Thyroid gland (tissue), 4 donors: ENCODE measurements at regions not wholly inside any gene's neighbourhood (a gene's known extent, or its start where the extent isn't known, plus 50 kb on each side); places are given as distances from the start of the nearest gene placed in this dataset.
"Not testable (repeated sequence)": the region's sequence is repeated elsewhere in the genome, so short reads cannot be mapped to it uniquely, and the experiment has no call there.

Source experiments
- DNase-seq, 2 donors: peaks; one replicate each; pipeline ENCODE4 v3.0.0-alpha.2; 2019
- H3K27ac ChIP-seq, 3 donors: fragments of 200-600 bp; sonication (generic); 1 replicate in 2 of 3; 2 replicates in 1 of 3; pipeline ENCODE4 v1.5.1; 2016 to 2019; ENCODE audit warnings: mild to moderate bottlenecking in 1 of 3, moderate library complexity in 1 of 3
- H3K27me3 ChIP-seq: fragments of 200-600 bp; sonication (generic); one replicate; pipeline ENCODE4 v1.5.1; 2019
- H3K36me3 ChIP-seq, 2 donors: fragments of 200-600 bp; sonication (generic); one replicate each; pipeline ENCODE4 v1.5.1; 2016 to 2019
- H3K4me1 ChIP-seq, 2 donors: fragments of 200-600 bp; sonication (generic); one replicate each; pipeline ENCODE4 v1.5.1; 2017 to 2019
- H3K4me3 ChIP-seq, 3 donors: fragments of 200-600 bp; sonication (generic); replicated peaks in 1 of 3; 1 replicate in 2 of 3; 2 replicates in 1 of 3; pipeline ENCODE4 v1.5.1; 2016; ENCODE audit warnings: mild to moderate bottlenecking in 1 of 3
- H3K9me3 ChIP-seq: fragments of 200-600 bp; sonication (generic); one replicate; pipeline ENCODE4 v1.5.1; 2017
- CTCF ChIP-seq, 6 experiments: fragments of 200-600 bp in 3 of 6; fragments of 450-650 bp in 3 of 6; sonication (generic) in 3 of 6; IDR thresholded peaks; one replicate each; pipeline ENCODE4 v1.5.1; 2016 to 2019; ENCODE audit warnings: antibody characterized with exemption in 6 of 6, mild to moderate bottlenecking in 2 of 6, inconsistent platforms in 1 of 6, moderate library complexity in 1 of 6
- POLR2A ChIP-seq, 2 donors: fragments of 450-650 bp; IDR thresholded peaks; one replicate each; pipeline ENCODE4 v1.6.1; 2017; ENCODE audit warnings: antibody characterized with exemption in 2 of 2, mild to moderate bottlenecking in 2 of 2, moderate library complexity in 1 of 2
- WGBS, 2 donors: methylation state at CpG; one replicate each; pipeline ENCODE4 v1.1.5; 2017; 5-methylcytosine and 5-hydroxymethylcytosine counted together
- intact Hi-C: fragments of 100-400 bp; cut with DNase I; formaldehyde crosslinking; loops from one replicate; pipeline ENCODE4 v1.15.1; 2023

- H3K27me3 ChIP-seq = no peaks in the 10 kb centered on the region
- H3K4me1 ChIP-seq = no peaks in the 10 kb centered on the region
- DNase-seq = no peak
- TF ChIP-seq POLR2A (IDR thresholded peaks at IDR 0.05) (no peak), CTCF (IDR thresholded peaks at IDR 0.05) (no peak)
- H3K9me3 ChIP-seq = no peaks in the 10 kb centered on the region
- no peaks in the 10 kb centered on the region for H3K36me3 ChIP-seq
- intact Hi-C loops = no loop called here
- H3K27ac ChIP-seq = no peak overlapping the region
- H3K4me3 ChIP-seq = no peak overlapping the region
These were observed 368.5 kb upstream of the SNX7 start for GRCh38 chr1:98292994-98293393.

GRCh38 chr1:98289311-98289710, 368.5 kb upstream of the DPYD start:
- H3K4me1 ChIP-seq = no peaks in the 10 kb centered on the region
- WGBS, 2 donors = 80 to 82% methylated on average over 1 of the region's 1 CpG
- H3K4me3 ChIP-seq = no peak overlapping the region
- no peak for DNase-seq
- no peak for TF ChIP-seq POLR2A (IDR thresholded peaks at IDR 0.05)
- no peak for TF ChIP-seq CTCF (IDR thresholded peaks at IDR 0.05)
- H3K27me3 ChIP-seq = no peaks in the 10 kb centered on the region
- no peak overlapping the region for H3K27ac ChIP-seq
- H3K36me3 ChIP-seq = no peaks in the 10 kb centered on the region
- intact Hi-C loops = no loop called here
- no peaks in the 10 kb centered on the region for H3K9me3 ChIP-seq

GRCh38 chr1:98288494-98288893, 367.7 kb upstream of the DPYD start:
- 87 to 91% methylated on average over 2 of the region's 2 CpGs for WGBS, 2 donors
- intact Hi-C loops = no loop called here
- H3K9me3 ChIP-seq = no peaks in the 10 kb centered on the region
- H3K27ac ChIP-seq = no peak overlapping the region
- no peak for DNase-seq
- H3K4me1 ChIP-seq = no peaks in the 10 kb centered on the region
- H3K27me3 ChIP-seq = no peaks in the 10 kb centered on the region
- H3K36me3 ChIP-seq = no peaks in the 10 kb centered on the region
- no peak overlapping the region for H3K4me3 ChIP-seq
- TF ChIP-seq CTCF (IDR thresholded peaks at IDR 0.05) (no peak), POLR2A (IDR thresholded peaks at IDR 0.05) (no peak)

- intact Hi-C loops = no loop called here
- Histone ChIP-seq H3K4me1 (no peaks in the 10 kb centered on the region), H3K27ac (no peak overlapping the region), H3K4me3 (no peak overlapping the region), H3K36me3 (no peaks in the 10 kb centered on the region), H3K9me3 (no peaks in the 10 kb centered on the region), H3K27me3 (no peaks in the 10 kb centered on the region)
- TF ChIP-seq CTCF (IDR thresholded peaks at IDR 0.05) (no peak), POLR2A (IDR thresholded peaks at IDR 0.05) (no peak)
- no peak for DNase-seq
- 82 to 86% methylated on average over 2 of the region's 2 CpGs for WGBS, 2 donors
These were observed 366.8 kb upstream of the DPYD start for GRCh38 chr1:98287626-98288025.

GRCh38 chr1:98286656-98287055, 365.8 kb upstream of the DPYD start:
- WGBS, 2 donors = 73 to 75% methylated on average over 1 of the region's 1 CpG
- H3K4me1 ChIP-seq = no peaks in the 10 kb centered on the region
- intact Hi-C loops = no loop called here
- H3K36me3 ChIP-seq = no peaks in the 10 kb centered on the region
- no peak overlapping the region for H3K4me3 ChIP-seq
- no peak overlapping the region for H3K27ac ChIP-seq
- no peaks in the 10 kb centered on the region for H3K27me3 ChIP-seq
- no peak for TF ChIP-seq POLR2A (IDR thresholded peaks at IDR 0.05)
- TF ChIP-seq CTCF (IDR thresholded peaks at IDR 0.05) = no peak
- no peaks in the 10 kb centered on the region for H3K9me3 ChIP-seq
- DNase-seq = no peak

- H3K9me3 ChIP-seq, intact Hi-C loops, DNase-seq, H3K4me1 ChIP-seq, H3K36me3 ChIP-seq, H3K27ac ChIP-seq, H3K4me3 ChIP-seq, H3K27me3 ChIP-seq: not testable (repeated sequence)
- WGBS, 2 donors = 73% methylated on average over 2 of the region's 2 CpGs
These were observed 364.5 kb upstream of the DPYD start for GRCh38 chr1:98285286-98285685.
